ENCODE measurements at regions not wholly inside any gene's neighbourhood (a gene's known extent, or its start where the extent isn't known, plus 50 kb on each side); places are given as distances from the start of the nearest gene placed in this dataset.

GRCh38 chr4:11881947-11882346 is 453.3 kb upstream of the HS3ST1 start:
- no peak for TF ChIP-seq CTCF (IDR thresholded peaks at IDR 0.05; ENCODE audit: low read depth, low read length, missing control alignments)
- DNase-seq (ENCODE audit: low read depth) = no peak
- no peak overlapping the region for H3K4me3 ChIP-seq (ENCODE audit: low read depth, low read length)
- in situ Hi-C loops (cut with HindIII; ENCODE audit: low sequenced_read_pairs) = no loop called here

DNA sequence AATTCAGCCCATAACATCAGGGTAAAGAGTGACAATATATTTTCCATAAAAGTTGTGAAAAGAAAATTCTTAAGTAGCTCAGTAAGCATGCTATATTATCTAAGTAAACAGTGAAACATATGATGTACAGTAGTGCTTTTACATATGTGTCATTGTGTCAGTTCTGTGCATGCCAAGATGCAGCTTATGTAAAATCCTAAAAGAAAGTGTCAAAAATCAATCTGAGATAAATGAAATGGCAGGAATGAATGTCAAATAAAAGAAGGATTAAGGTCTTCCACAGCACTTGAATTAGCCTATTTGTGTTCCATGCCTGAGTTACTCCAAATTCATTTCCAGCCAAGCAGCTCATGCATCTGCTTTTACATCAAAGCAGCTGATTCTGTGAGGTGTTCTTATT is 452.7 kb upstream of the HS3ST1 start:
- in situ Hi-C loops (cut with HindIII; ENCODE audit: low sequenced_read_pairs) = no loop called here
- DNase-seq (ENCODE audit: low read depth) = no peak

DNA sequence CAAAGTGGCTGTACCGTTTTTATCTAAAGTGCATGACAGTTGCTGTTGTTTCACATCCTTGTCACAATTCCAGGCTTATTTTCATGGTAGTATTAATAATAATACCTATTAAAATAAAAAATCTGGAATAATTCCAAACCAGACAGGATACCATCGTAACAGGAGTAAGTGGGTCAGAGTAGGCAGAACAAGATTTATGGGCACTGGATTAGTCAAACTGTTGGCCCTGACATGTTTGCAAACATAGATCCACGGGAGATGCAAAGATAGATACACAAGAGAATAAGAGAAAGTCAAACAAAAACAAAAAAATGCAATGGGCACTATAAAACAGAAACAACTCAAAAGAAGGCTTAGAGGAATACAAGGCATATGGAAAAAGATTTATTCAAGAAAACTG is 449.5 kb upstream of the HS3ST1 start:
- in situ Hi-C loops (cut with HindIII; ENCODE audit: low sequenced_read_pairs) = no loop called here
- no peak for DNase-seq (ENCODE audit: low read depth)
- H3K4me3 ChIP-seq (ENCODE audit: low read depth, low read length) = no peak overlapping the region
- no peak for TF ChIP-seq CTCF (IDR thresholded peaks at IDR 0.05; ENCODE audit: low read depth, low read length, missing control alignments)

More for the DNA sequence above, 452.7 kb upstream of the HS3ST1 start:
- H3K4me3 ChIP-seq (ENCODE audit: low read depth, low read length) = no peak overlapping the region
- no peak for TF ChIP-seq CTCF (IDR thresholded peaks at IDR 0.05; ENCODE audit: low read depth, low read length, missing control alignments)

- H3K4me3 ChIP-seq (ENCODE audit: low read depth, low read length) = no peak overlapping the region
- in situ Hi-C loops (cut with HindIII; ENCODE audit: low sequenced_read_pairs) = no loop called here
- no peak for DNase-seq (ENCODE audit: low read depth)
- TF ChIP-seq CTCF (IDR thresholded peaks at IDR 0.05; ENCODE audit: low read depth, low read length, missing control alignments) = no peak
These were observed 447.4 kb upstream of the HS3ST1 start for GRCh38 chr4:11876104-11876503.

DNA sequence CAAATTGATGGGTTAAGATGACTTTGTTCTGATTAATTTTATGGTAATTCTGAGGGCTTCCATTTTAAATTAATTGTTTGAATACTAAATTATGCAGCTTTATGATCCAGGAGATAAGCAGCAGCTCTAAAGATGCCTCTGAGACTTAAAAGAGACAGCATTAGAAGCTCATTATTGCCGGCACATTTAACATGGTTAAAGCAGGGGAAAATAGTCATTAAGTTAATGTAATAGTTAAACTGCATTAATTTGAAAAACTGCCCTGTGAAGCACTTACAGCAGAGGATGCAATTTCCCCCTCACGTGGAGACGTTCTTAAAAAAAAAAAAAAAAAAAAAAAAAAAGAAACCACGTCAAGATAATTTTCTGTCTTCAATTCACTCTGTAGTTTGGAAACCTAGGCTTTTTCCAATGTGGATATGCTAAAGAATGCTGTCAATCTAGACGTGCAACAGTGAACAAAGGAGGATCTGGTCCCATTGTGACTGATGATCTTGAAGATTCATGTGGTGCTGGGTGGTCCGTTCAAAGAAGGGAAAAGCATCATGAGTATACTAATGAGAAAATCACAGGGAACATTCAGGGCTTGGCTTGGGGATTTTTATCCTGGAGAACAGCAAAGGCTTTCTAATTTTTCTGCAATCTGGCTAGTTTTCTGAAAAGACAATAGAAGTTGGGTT is 440.6 kb upstream of the HS3ST1 start:
- TF ChIP-seq CTCF (IDR thresholded peaks at IDR 0.05; ENCODE audit: low read depth, low read length, missing control alignments) = no peak
- no peak for DNase-seq (ENCODE audit: low read depth)
- in situ Hi-C loops (cut with HindIII; ENCODE audit: low sequenced_read_pairs) = no loop called here

DNA sequence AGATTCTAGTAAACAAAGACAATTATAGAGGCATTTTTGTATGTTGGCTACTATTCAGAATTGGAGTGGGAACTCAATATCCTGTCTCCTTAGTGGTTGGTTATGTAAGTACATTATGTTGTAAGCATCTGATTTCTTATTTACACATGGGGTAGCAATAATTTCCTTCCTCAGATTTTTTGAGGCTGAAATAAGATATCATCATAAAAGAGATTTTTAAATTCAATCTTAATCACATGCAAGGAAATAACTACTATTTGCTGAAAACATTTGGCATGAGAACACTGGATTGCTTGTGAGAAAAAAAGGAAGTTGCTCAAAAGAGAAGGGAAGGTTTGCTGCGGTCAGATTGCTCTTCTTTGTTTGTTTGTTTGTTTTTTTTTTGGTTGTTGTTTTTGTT is 437.7 kb upstream of the HS3ST1 start:
- in situ Hi-C loops (cut with HindIII; ENCODE audit: low sequenced_read_pairs) = no loop called here
- no peak for TF ChIP-seq CTCF (IDR thresholded peaks at IDR 0.05; ENCODE audit: low read depth, low read length, missing control alignments)
- H3K4me3 ChIP-seq (ENCODE audit: low read depth, low read length) = no peak overlapping the region
- no peak for DNase-seq (ENCODE audit: low read depth)

More for the DNA sequence above, 440.6 kb upstream of the HS3ST1 start:
- H3K4me3 ChIP-seq (ENCODE audit: low read depth, low read length) = no peak overlapping the region
